HEK293 (cell line): ENCODE measurements at regions not wholly inside any gene's neighbourhood (a gene's known extent, or its start where the extent isn't known, plus 50 kb on each side); places are given as distances from the start of the nearest gene placed in this dataset.

Source experiments
- CTCF ChIA-PET: fragments of 350-600 bp; formaldehyde crosslinking; extraction: SDS; loops from one replicate; lab custom pipeline; 2021; ENCODE audit warnings: antibody characterized with exemption; lab: Yijun Ruan, JAX
- POLR2A ChIA-PET: fragments of 300-600 bp; formaldehyde crosslinking; extraction: SDS; loops from one replicate; lab custom pipeline; 2020; ENCODE audit warnings: antibody characterized with exemption, inconsistent platforms; lab: Yijun Ruan, JAX
- H3K27ac ChIP-seq: fragments of 200-500 bp; sonication (Bioruptor generic); 2 replicates; pipeline ENCODE4 v1.5.1; 2014; ENCODE audit warnings: low read depth, low read length, control low read depth, inconsistent platforms; ENCODE audit errors: extremely low read depth
- H3K36me3 ChIP-seq, 2 experiments: fragments of 200-500 bp in 1 of 2; sonication (Bioruptor generic) in 1 of 2; 1 replicate in 1 of 2; 2 replicates in 1 of 2; pipeline ENCODE4 v1.5.1; 2014 to 2017; ENCODE audit warnings: inconsistent platforms in 2 of 2, low read length in 2 of 2; ENCODE audit not compliant: control insufficient read depth in 2 of 2, insufficient read depth in 1 of 2
- H3K4me1 ChIP-seq: fragments of 200-500 bp; sonication (Bioruptor generic); 2 replicates; pipeline ENCODE4 v1.5.1; 2014; ENCODE audit warnings: mild to moderate bottlenecking, low read length, inconsistent platforms; ENCODE audit not compliant: control insufficient read depth, insufficient read depth
- H3K4me3 ChIP-seq: 2 replicates; pipeline ENCODE4 v1.5.1; 2011; ENCODE audit warnings: low read depth, mild to moderate bottlenecking, control low read depth, low read length, moderate library complexity
- H3K9me3 ChIP-seq: fragments of 200-500 bp; sonication (Bioruptor generic); 2 replicates; pipeline ENCODE4 v1.5.1; 2014; ENCODE audit warnings: low read depth, low read length, inconsistent platforms; ENCODE audit not compliant: control insufficient read depth, insufficient read depth
- AEBP2 ChIP-seq: fragments of 450-650 bp; formaldehyde crosslinking; IDR thresholded peaks from 2 replicates; pipeline ENCODE4 v1.5.1; 2016; ENCODE audit warnings: missing biosample characterization, missing genetic modification characterization, borderline replicate concordance
- GLI4 ChIP-seq: fragments of 450-650 bp; formaldehyde crosslinking; IDR thresholded peaks from 2 replicates; pipeline ENCODE4 v1.5.1; 2016; ENCODE audit warnings: missing biosample characterization, missing genetic modification characterization
- KLF16 ChIP-seq: fragments of 450-650 bp; formaldehyde crosslinking; IDR thresholded peaks from 2 replicates; pipeline ENCODE4 v1.5.1; 2017; ENCODE audit warnings: missing biosample characterization, missing genetic modification characterization
- PRDM1 ChIP-seq: fragments of 450-650 bp; formaldehyde crosslinking; IDR thresholded peaks from 2 replicates; pipeline ENCODE4; 2016; ENCODE audit warnings: missing biosample characterization, missing genetic modification characterization
- SCRT1 ChIP-seq: fragments of 450-650 bp; formaldehyde crosslinking; IDR thresholded peaks from 2 replicates; pipeline ENCODE4 v1.5.1; 2016; ENCODE audit warnings: missing biosample characterization, missing genetic modification characterization, borderline replicate concordance
- SP7 ChIP-seq: fragments of 450-650 bp; formaldehyde crosslinking; IDR thresholded peaks from 2 replicates; pipeline ENCODE4 v1.5.1; 2016; ENCODE audit warnings: missing biosample characterization, missing genetic modification characterization
- ZBTB17 ChIP-seq: fragments of 450-650 bp; formaldehyde crosslinking; IDR thresholded peaks from 2 replicates; pipeline ENCODE4 v1.5.1; 2016; ENCODE audit warnings: missing biosample characterization, missing genetic modification characterization
- ZFHX2 ChIP-seq: fragments of 450-650 bp; formaldehyde crosslinking; conservative IDR thresholded peaks from 2 replicates; pipeline ENCODE4 v1.5.1; 2016; ENCODE audit warnings: missing biosample characterization, missing genetic modification characterization
- ZNF121 ChIP-seq: fragments of 450-650 bp; formaldehyde crosslinking; IDR thresholded peaks from 2 replicates; pipeline ENCODE4 v1.5.1; 2016; ENCODE audit warnings: missing biosample characterization, missing genetic modification characterization
- ZNF24 ChIP-seq: fragments of 450-650 bp; formaldehyde crosslinking; IDR thresholded peaks from 2 replicates; pipeline ENCODE4 v1.5.1; 2016; ENCODE audit warnings: missing biosample characterization, missing genetic modification characterization
- ZNF335 ChIP-seq: fragments of 450-650 bp; formaldehyde crosslinking; conservative IDR thresholded peaks from 2 replicates; pipeline ENCODE4 v1.5.1; 2016; ENCODE audit warnings: missing biosample characterization, missing genetic modification characterization
- ZNF488 ChIP-seq: fragments of 450-650 bp; formaldehyde crosslinking; IDR thresholded peaks from 2 replicates; pipeline ENCODE4 v1.5.1; 2016; ENCODE audit warnings: missing biosample characterization, missing genetic modification characterization
- ZNF561 ChIP-seq: fragments of 450-650 bp; IDR thresholded peaks from 2 replicates; pipeline ENCODE4 v1.5.1; 2018; ENCODE audit warnings: missing biosample characterization, missing genetic modification characterization, borderline replicate concordance
- ZNF600 ChIP-seq: fragments of 450-650 bp; formaldehyde crosslinking; IDR thresholded peaks from 2 replicates; pipeline ENCODE4 v1.5.1; 2016; ENCODE audit warnings: missing biosample characterization, missing genetic modification characterization
- ZNF660 ChIP-seq: fragments of 450-650 bp; IDR thresholded peaks from 2 replicates; pipeline ENCODE4 v1.5.1; 2018; ENCODE audit warnings: missing biosample characterization, mild to moderate bottlenecking, missing genetic modification characterization
- ZNF791 ChIP-seq: fragments of 450-650 bp; formaldehyde crosslinking; IDR thresholded peaks from 2 replicates; pipeline ENCODE4 v1.5.1; 2016; ENCODE audit warnings: missing biosample characterization, missing genetic modification characterization
- TF ChIP-seq, protein P1 (sequence below): fragments of 450-650 bp; formaldehyde crosslinking; IDR thresholded peaks from 2 replicates; pipeline ENCODE4 v1.5.1; 2016; ENCODE audit warnings: missing biosample characterization, missing genetic modification characterization
- TF ChIP-seq, protein P2 (sequence below): fragments of 450-650 bp; formaldehyde crosslinking; IDR thresholded peaks from 2 replicates; pipeline ENCODE4 v1.5.1; 2016; ENCODE audit warnings: missing biosample characterization, missing genetic modification characterization

- TF ChIP-seq AEBP2 (tag by site-specific recombination) (no peak), ZNF24 (tag by site-specific recombination) (peak; percentile 45; the same call in 1 of the 2 replicates), ZNF121 (tag by site-specific recombination) (0 out of 2 replicates have a peak, but pooled peaks have one; percentile 38), ZNF791 (tag by site-specific recombination) (no peak), ZNF600 (tag by site-specific recombination) (peak; percentile 81; the same call in 1 of the 2 replicates), KLF16 (peak; percentile 48; the same call in 1 of the 2 replicates), ZNF561 (tag by site-specific recombination) (peak; percentile 28; the same call in 1 of the 2 replicates), ZNF488 (tag by site-specific recombination) (no peak), ZNF335 (tag by site-specific recombination) (peak; percentile 92), GLI4 (tag by site-specific recombination) (no peak)
- TF ChIP-seq, protein P1, sequence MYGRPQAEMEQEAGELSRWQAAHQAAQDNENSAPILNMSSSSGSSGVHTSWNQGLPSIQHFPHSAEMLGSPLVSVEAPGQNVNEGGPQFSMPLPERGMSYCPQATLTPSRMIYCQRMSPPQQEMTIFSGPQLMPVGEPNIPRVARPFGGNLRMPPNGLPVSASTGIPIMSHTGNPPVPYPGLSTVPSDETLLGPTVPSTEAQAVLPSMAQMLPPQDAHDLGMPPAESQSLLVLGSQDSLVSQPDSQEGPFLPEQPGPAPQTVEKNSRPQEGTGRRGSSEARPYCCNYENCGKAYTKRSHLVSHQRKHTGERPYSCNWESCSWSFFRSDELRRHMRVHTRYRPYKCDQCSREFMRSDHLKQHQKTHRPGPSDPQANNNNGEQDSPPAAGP, result peak; percentile 65
These were observed 109.5 kb upstream of the DOCK9 start (continued) for GRCh38 chr13:99087098-99087953.

GRCh38 chr13:99087954-99088491 is 110.2 kb upstream of the DOCK9 start:
- no peak overlapping the region; the same call in 1 of the 2 replicates for H3K27ac ChIP-seq
- POLR2A ChIA-PET, result interaction anchor here (0.5 to 0.7 kb wide), 3 partner anchors 83 to 523 kb away, joined by 3 read pairs; no protein-coding TSS in a partner anchor

More at GRCh38 chr13:99087954-99088491, 110.2 kb upstream of the DOCK9 start:
- CTCF ChIA-PET, result interaction anchor here (1.0 to 1.5 kb wide), 2 partner anchors 89 to 349 kb away, joined by 5 to 8 read pairs; no protein-coding TSS in a partner anchor
- no peaks in the 10 kb centered on the region for H3K9me3 ChIP-seq
- no peaks in the 10 kb centered on the region for H3K36me3 ChIP-seq
- peak overlapping the region; percentile 64 for H3K4me3 ChIP-seq
- H3K4me1 ChIP-seq, result no peaks in the 10 kb centered on the region; the same call in 1 of the 2 replicates
- TF ChIP-seq ZNF660 (tag by site-specific recombination) (no peak), SP7 (tag by site-specific recombination) (peak; percentile 13; the same call in 1 of the 2 replicates), ZNF600 (tag by site-specific recombination) (no peak; the same call in 1 of the 2 replicates), ZBTB17 (tag by site-specific recombination) (peak; percentile 81), SCRT1 (tag by site-specific recombination) (0 out of 2 replicates have a peak, but pooled peaks have one; percentile 48), PRDM1 (tag by site-specific recombination) (peak; percentile 50), ZFHX2 (tag by site-specific recombination) (0 out of 2 replicates have a peak, but pooled peaks have one; percentile 9)
- TF ChIP-seq, protein P2, sequence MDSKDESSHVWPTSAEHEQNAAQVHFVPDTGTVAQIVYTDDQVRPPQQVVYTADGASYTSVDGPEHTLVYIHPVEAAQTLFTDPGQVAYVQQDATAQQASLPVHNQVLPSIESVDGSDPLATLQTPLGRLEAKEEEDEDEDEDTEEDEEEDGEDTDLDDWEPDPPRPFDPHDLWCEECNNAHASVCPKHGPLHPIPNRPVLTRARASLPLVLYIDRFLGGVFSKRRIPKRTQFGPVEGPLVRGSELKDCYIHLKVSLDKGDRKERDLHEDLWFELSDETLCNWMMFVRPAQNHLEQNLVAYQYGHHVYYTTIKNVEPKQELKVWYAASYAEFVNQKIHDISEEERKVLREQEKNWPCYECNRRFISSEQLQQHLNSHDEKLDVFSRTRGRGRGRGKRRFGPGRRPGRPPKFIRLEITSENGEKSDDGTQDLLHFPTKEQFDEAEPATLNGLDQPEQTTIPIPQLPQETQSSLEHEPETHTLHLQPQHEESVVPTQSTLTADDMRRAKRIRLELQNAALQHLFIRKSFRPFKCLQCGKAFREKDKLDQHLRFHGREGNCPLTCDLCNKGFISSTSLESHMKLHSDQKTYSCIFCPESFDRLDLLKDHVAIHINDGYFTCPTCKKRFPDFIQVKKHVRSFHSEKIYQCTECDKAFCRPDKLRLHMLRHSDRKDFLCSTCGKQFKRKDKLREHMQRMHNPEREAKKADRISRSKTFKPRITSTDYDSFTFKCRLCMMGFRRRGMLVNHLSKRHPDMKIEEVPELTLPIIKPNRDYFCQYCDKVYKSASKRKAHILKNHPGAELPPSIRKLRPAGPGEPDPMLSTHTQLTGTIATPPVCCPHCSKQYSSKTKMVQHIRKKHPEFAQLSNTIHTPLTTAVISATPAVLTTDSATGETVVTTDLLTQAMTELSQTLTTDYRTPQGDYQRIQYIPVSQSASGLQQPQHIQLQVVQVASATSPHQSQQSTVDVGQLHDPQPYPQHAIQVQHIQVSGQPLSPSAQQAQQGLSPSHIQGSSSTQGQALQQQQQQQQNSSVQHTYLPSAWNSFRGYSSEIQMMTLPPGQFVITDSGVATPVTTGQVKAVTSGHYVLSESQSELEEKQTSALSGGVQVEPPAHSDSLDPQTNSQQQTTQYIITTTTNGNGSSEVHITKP, result peak; percentile 91
